Fibroblast of lung (primary cell): ENCODE measurements at regions not wholly inside any gene's neighbourhood (a gene's known extent, or its start where the extent isn't known, plus 50 kb on each side); places are given as distances from the start of the nearest gene placed in this dataset.

Source experiments
- DNase-seq, 2 donors: peaks; one replicate each; pipeline versions ENCODE4 v3.0.0 to v3.0.0-alpha.2; 2010; ENCODE audit warnings: low read depth in 2 of 2
- H2AFZ ChIP-seq: 2 replicates; pipeline ENCODE4 v1.5.1; 2012; ENCODE audit warnings: low read length, control low read depth, inconsistent platforms
- H3K27ac ChIP-seq: 2 replicates; pipeline ENCODE4 v1.5.1; 2011; ENCODE audit warnings: low read length, control low read depth; ENCODE audit not compliant: insufficient read depth
- H3K27me3 ChIP-seq: 2 replicates; pipeline ENCODE4 v1.5.1; 2011; ENCODE audit warnings: mild to moderate bottlenecking, low read length; ENCODE audit not compliant: control insufficient read depth, insufficient read depth
- H3K36me3 ChIP-seq: 2 replicates; pipeline ENCODE4 v1.5.1; 2011; ENCODE audit warnings: low read length; ENCODE audit not compliant: control insufficient read depth, insufficient read depth
- H3K4me1 ChIP-seq: 2 replicates; pipeline ENCODE4 v1.5.1; 2011; ENCODE audit warnings: low read length; ENCODE audit not compliant: control insufficient read depth, insufficient read depth; ENCODE audit errors: extremely low read depth
- H3K4me2 ChIP-seq: 2 replicates; pipeline ENCODE4 v1.5.1; 2011; ENCODE audit warnings: low read length, control low read depth; ENCODE audit not compliant: insufficient read depth; ENCODE audit errors: extremely low read depth
- H3K4me3 ChIP-seq, 4 experiments: fragments of 200-600 bp in 1 of 4; sonication (generic) in 1 of 4; replicated peaks in 1 of 4; 2 replicates each; pipeline ENCODE4 v1.5.1; 2011 to 2016; ENCODE audit warnings: low read length in 4 of 4, low read depth in 3 of 4, mild to moderate bottlenecking in 3 of 4, control low read depth in 2 of 4, inconsistent platforms in 1 of 4, mixed read lengths in 1 of 4; ENCODE audit not compliant: insufficient read depth in 1 of 4; ENCODE audit errors: control extremely low read depth in 1 of 4
- H3K79me2 ChIP-seq: 2 replicates; pipeline ENCODE4 v1.5.1; 2012; ENCODE audit warnings: mild to moderate bottlenecking, low read length, inconsistent platforms; ENCODE audit not compliant: control insufficient read depth, insufficient read depth
- H3K9ac ChIP-seq: 2 replicates; pipeline ENCODE4 v1.5.1; 2011; ENCODE audit warnings: mild to moderate bottlenecking, low read length, control low read depth; ENCODE audit not compliant: insufficient read depth
- H3K9me3 ChIP-seq: 2 replicates; pipeline ENCODE4 v1.5.1; 2012; ENCODE audit warnings: low read depth, low read length; ENCODE audit not compliant: control insufficient read depth, insufficient read depth
- H4K20me1 ChIP-seq: 2 replicates; pipeline ENCODE4 v1.5.1; 2011; ENCODE audit warnings: low read length; ENCODE audit not compliant: control insufficient read depth, insufficient read depth; ENCODE audit errors: extremely low read depth
- CTCF ChIP-seq, 2 donors: IDR thresholded peaks in 1 of 2; conservative IDR thresholded peaks in 1 of 2; 1 replicate in 1 of 2; 2 replicates in 1 of 2; pipeline ENCODE4 v1.5.1; 2011 to 2012; ENCODE audit warnings: low read length in 2 of 2, control low read depth in 1 of 2, inconsistent platforms in 1 of 2, low read depth in 1 of 2, mild to moderate bottlenecking in 1 of 2
- EZH2 ChIP-seq: IDR thresholded peaks from 2 replicates; pipeline ENCODE4 v1.5.1; 2012; ENCODE audit warnings: low read length, control low read depth, mild to moderate bottlenecking; ENCODE audit errors: missing control alignments

- no peak for DNase-seq
- no peak overlapping the region for H3K9ac ChIP-seq
- H3K79me2 ChIP-seq = no peaks in the 10 kb centered on the region
- no peaks in the 10 kb centered on the region for H3K36me3 ChIP-seq
- no peak overlapping the region for H2AFZ ChIP-seq
- H3K9me3 ChIP-seq = no peaks in the 10 kb centered on the region
- TF ChIP-seq CTCF (conservative IDR thresholded peaks at IDR 0.05 in 1 of 2, IDR thresholded peaks at IDR 0.05 in 1 of 2; ENCODE audit: low read depth in 1 of 2, low read length in 2 of 2) = no peak
- TF ChIP-seq EZH2 = no peak
- H3K4me2 ChIP-seq = no peak overlapping the region
- no peaks in the 10 kb centered on the region for H3K4me1 ChIP-seq
- no peak overlapping the region for H3K4me3 ChIP-seq
- H3K27ac ChIP-seq = no peak overlapping the region
- no peaks in the 10 kb centered on the region for H4K20me1 ChIP-seq
- H3K27me3 ChIP-seq = no peaks in the 10 kb centered on the region
Observed at GRCh38 chr4:111274060-111274459, 651.2 kb upstream of the PITX2 start.

GRCh38 chr4:111274486-111274885, 651.6 kb upstream of the PITX2 start:
- H3K27me3 ChIP-seq = no peaks in the 10 kb centered on the region
- H4K20me1 ChIP-seq = no peaks in the 10 kb centered on the region
- DNase-seq = peak in 1 of 2 donors; percentile 14
- no peaks in the 10 kb centered on the region for H3K36me3 ChIP-seq
- no peak overlapping the region for H3K27ac ChIP-seq
- H3K9me3 ChIP-seq = no peaks in the 10 kb centered on the region
- H3K4me1 ChIP-seq = no peaks in the 10 kb centered on the region
- no peak overlapping the region for H2AFZ ChIP-seq
- no peak overlapping the region for H3K9ac ChIP-seq
- no peak overlapping the region for H3K4me3 ChIP-seq
- TF ChIP-seq CTCF (conservative IDR thresholded peaks at IDR 0.05 in 1 of 2, IDR thresholded peaks at IDR 0.05 in 1 of 2; ENCODE audit: low read depth in 1 of 2, low read length in 2 of 2) = no peak
- no peak for TF ChIP-seq EZH2
- no peak overlapping the region for H3K4me2 ChIP-seq
- no peaks in the 10 kb centered on the region for H3K79me2 ChIP-seq

- Histone ChIP-seq H2AFZ (no peak overlapping the region), H3K4me2 (no peak overlapping the region), H3K4me3 (no peak overlapping the region), H3K79me2 (no peaks in the 10 kb centered on the region), H4K20me1 (no peaks in the 10 kb centered on the region), H3K36me3 (no peaks in the 10 kb centered on the region), H3K27me3 (no peaks in the 10 kb centered on the region), H3K27ac (no peak overlapping the region), H3K9ac (no peak overlapping the region), H3K9me3 (no peaks in the 10 kb centered on the region), H3K4me1 (no peaks in the 10 kb centered on the region)
- TF ChIP-seq EZH2 (no peak), CTCF (conservative IDR thresholded peaks at IDR 0.05 in 1 of 2, IDR thresholded peaks at IDR 0.05 in 1 of 2; ENCODE audit: low read depth in 1 of 2, low read length in 2 of 2) (no peak)
- DNase-seq = no peak
Observed at GRCh38 chr4:111281219-111281618, 658.3 kb upstream of the PITX2 start.
